ENCODE measurements at regions not wholly inside any gene's neighbourhood (a gene's known extent, or its start where the extent isn't known, plus 50 kb on each side); places are given as distances from the start of the nearest gene placed in this dataset.

GRCh38 chr5:77909237-77909636 is 133.1 kb upstream of the TBCA start:
- no peak overlapping the region for H3K9ac ChIP-seq (ENCODE audit: insufficient read depth in 1 of 2, low read depth in 2 of 2, low read length in 2 of 2)
- H3K4me2 ChIP-seq (ENCODE audit: insufficient read depth, low read length) = no peak overlapping the region
- BruUV-seq (replicated peaks) = no TSS peak
- no peak overlapping the region for H3K4me3 ChIP-seq
- no peaks in the 10 kb centered on the region for H3K36me3 ChIP-seq (ENCODE audit: control insufficient read depth, insufficient read depth, low read length)
- ChIA-PET CTCF (ENCODE audit: low intra/inter-chr PET ratio) (no interaction called here), POLR2A (no interaction called here)
- H3K4me1 ChIP-seq (replicated peaks in 1 of 2; ENCODE audit: control insufficient read depth in 2 of 2, insufficient read depth in 2 of 2, low read length in 2 of 2) = no peaks in the 10 kb centered on the region; a peak in 2 of 5 replicates
- no peaks in the 10 kb centered on the region for H3K9me3 ChIP-seq (replicated peaks; ENCODE audit: control insufficient read depth, insufficient read depth, low read depth, low read length)
- in situ Hi-C loops (cut with MboI) = no loop called here
- TF ChIP-seq PRDM10 (IDR thresholded peaks at IDR 0.05; ENCODE audit: partially characterized antibody) = no peak
- WGBS (ENCODE audit: insufficient coverage, low coverage, missing lambda C conversion rate) = 0% methylated on average over 2 of the region's 2 CpGs
- H3K79me2 ChIP-seq (ENCODE audit: control insufficient read depth, insufficient read depth, low read length) = no peaks in the 10 kb centered on the region
- peaks cover 17 to 26% of the 10 kb centered on the region in 2 experiments for H3K27me3 ChIP-seq (ENCODE audit: control insufficient read depth in 2 of 2, insufficient read depth in 2 of 2, low read length in 2 of 2)
- no peaks in the 10 kb centered on the region for H4K20me1 ChIP-seq (replicated peaks; ENCODE audit: control insufficient read depth, insufficient read depth, low read length)
- DNase-seq (ENCODE audit: extremely low read depth in 1 of 4, low spot score in 3 of 4) (no peak), ATAC-seq (no peak), FAIRE-seq (no peak)
- no peak overlapping the region for H3K27ac ChIP-seq (ENCODE audit: extremely low read depth, low read depth, low read length)
- intact Hi-C loops (cut with micrococcal nuclease) = loop anchor here (5.0 kb wide), 1 partner anchor 42 kb away; no protein-coding TSS in a partner anchor
- no peaks in the 10 kb centered on the region for H3K9me1 ChIP-seq (ENCODE audit: control insufficient read depth, insufficient read depth, low read length)
- H2AFZ ChIP-seq (ENCODE audit: low read depth, low read length) = no peak overlapping the region

- Histone ChIP-seq H3K4me1 (replicated peaks in 1 of 2; ENCODE audit: control insufficient read depth in 2 of 2, insufficient read depth in 2 of 2, low read length in 2 of 2) (no peaks in the 10 kb centered on the region; a peak in 2 of 5 replicates), H3K9ac (ENCODE audit: insufficient read depth in 1 of 2, low read depth in 2 of 2, low read length in 2 of 2) (no peak overlapping the region), H3K9me3 (replicated peaks; ENCODE audit: control insufficient read depth, insufficient read depth, low read depth, low read length) (no peaks in the 10 kb centered on the region), H3K9me1 (ENCODE audit: control insufficient read depth, insufficient read depth, low read length) (no peaks in the 10 kb centered on the region), H4K20me1 (replicated peaks; ENCODE audit: control insufficient read depth, insufficient read depth, low read length) (no peaks in the 10 kb centered on the region), H3K79me2 (ENCODE audit: control insufficient read depth, insufficient read depth, low read length) (no peaks in the 10 kb centered on the region), H3K27ac (ENCODE audit: extremely low read depth, low read depth, low read length) (no peak overlapping the region), H3K27me3 (ENCODE audit: control insufficient read depth in 2 of 2, insufficient read depth in 2 of 2, low read length in 2 of 2) (peaks cover 16 to 24% of the 10 kb centered on the region in 2 experiments), H2AFZ (ENCODE audit: low read depth, low read length) (no peak overlapping the region), H3K36me3 (ENCODE audit: control insufficient read depth, insufficient read depth, low read length) (no peaks in the 10 kb centered on the region), H3K4me3 (no peak overlapping the region), H3K4me2 (ENCODE audit: insufficient read depth, low read length) (no peak overlapping the region)
- POLR2A ChIA-PET = no interaction called here
- ATAC-seq (no peak), DNase-seq (ENCODE audit: extremely low read depth in 1 of 4, low spot score in 3 of 4) (no peak), FAIRE-seq (no peak)
- CTCF ChIA-PET (ENCODE audit: low intra/inter-chr PET ratio) = no interaction called here
- no TSS peak for BruUV-seq (replicated peaks)
- WGBS (ENCODE audit: insufficient coverage, low coverage, missing lambda C conversion rate) = 2% methylated on average over 3 of the region's 3 CpGs
- intact Hi-C loops (cut with micrococcal nuclease) = loop anchor here (5.0 kb wide), 1 partner anchor 41 kb away; no protein-coding TSS in a partner anchor
- in situ Hi-C loops (cut with MboI) = no loop called here
- TF ChIP-seq SFPQ (IDR thresholded peaks at IDR 0.05; ENCODE audit: low read depth, low read length) (no peak), NR0B1 (IDR thresholded peaks at IDR 0.05; ENCODE audit: partially characterized antibody) (no peak), ZNF668 (CRISPR knock-in tag; IDR thresholded peaks at IDR 0.05) (no peak), ZNF354B (CRISPR knock-in tag; IDR thresholded peaks at IDR 0.05) (no peak), TFAP4 (CRISPR knock-in tag; IDR thresholded peaks at IDR 0.05; ENCODE audit: borderline replicate concordance) (no peak), FOXA1 (IDR thresholded peaks at IDR 0.05; ENCODE audit: borderline replicate concordance) (no peak), SOX6 (IDR thresholded peaks at IDR 0.05) (no peak)
Measured at GRCh38 chr5:77908787-77909186, 132.6 kb upstream of the TBCA start.
